Right lobe of liver (tissue), 4 donors: ENCODE measurements at regions not wholly inside any gene's neighbourhood (a gene's known extent, or its start where the extent isn't known, plus 50 kb on each side); places are given as distances from the start of the nearest gene placed in this dataset.

Source experiments
- CTCF ChIP-seq, 4 donors: fragments of 200-600 bp in 3 of 4; fragments of 450-650 bp in 1 of 4; IDR thresholded peaks; one replicate each; pipeline versions ENCODE4 v1.5.1 to v1.8.0; 2016 to 2022; ENCODE audit warnings: antibody characterized with exemption in 4 of 4, mild to moderate bottlenecking in 2 of 4
- POLR2A ChIP-seq: fragments of 450-650 bp; IDR thresholded peaks from one replicate; pipeline ENCODE4 v1.6.1; 2017; ENCODE audit warnings: antibody characterized with exemption, mild to moderate bottlenecking
- donor health status: DM: no; HTN: no; CAD: no.
- donor health status: DM: no; HTN: no; CAD: no.
- donor health status: DM: no; HTN: yes; CAD: no.

- no peak for TF ChIP-seq CTCF (IDR thresholded peaks at IDR 0.05)
- TF ChIP-seq POLR2A = no peak
Observed at GRCh38 chr9:115278326-115279035, 160.5 kb upstream of the TNC start.
